Activated T-cell treated with anti-CD3 and anti-CD28 coated beads for 4 hours (primary cell): ENCODE measurements at regions not wholly inside any gene's neighbourhood (a gene's known extent, or its start where the extent isn't known, plus 50 kb on each side); places are given as distances from the start of the nearest gene placed in this dataset.

Source experiments
- DNase-seq: peaks from one replicate; pipeline ENCODE4 v3.0.0-alpha.2; 2020

DNA sequence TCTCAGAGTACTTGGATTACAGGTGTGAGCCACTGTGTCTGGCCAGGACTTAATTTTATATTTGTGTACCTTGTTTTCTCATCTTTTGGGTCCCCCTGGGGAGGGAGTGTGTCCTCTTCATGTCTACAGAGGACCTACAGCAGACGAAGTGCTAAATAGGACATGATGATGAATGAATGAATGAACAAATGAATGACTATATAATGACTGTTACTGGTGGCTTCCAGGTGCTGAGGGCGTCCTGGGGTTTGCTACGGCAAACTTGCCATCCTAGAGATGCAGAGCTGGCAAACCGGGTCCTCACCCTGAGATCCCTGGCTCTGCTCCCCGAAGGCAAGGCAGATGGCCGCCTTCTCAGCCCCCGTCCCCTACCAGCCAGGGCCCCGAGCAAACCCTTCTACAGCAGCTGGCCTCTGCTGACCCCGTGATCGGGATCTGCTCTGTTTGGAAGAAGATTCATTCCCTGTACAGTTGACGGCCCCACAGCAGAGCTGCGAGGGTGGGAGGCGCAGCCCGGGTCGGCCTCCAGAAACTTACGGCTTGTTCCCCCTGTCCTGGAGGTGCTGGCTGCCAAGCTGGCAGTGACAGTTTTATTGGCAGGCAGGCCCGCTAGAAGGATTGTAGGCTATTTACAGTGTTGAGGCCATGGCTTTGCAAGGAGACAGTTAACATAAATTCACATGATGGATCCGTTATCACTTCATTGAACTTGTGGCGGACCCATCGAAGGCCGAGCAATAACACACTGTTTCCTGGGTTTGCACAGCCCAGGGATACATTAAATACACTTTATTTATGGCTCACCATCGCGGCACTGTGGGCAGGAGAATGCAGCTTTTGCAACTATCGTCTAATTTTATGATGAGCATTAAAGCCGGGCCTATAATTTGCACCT lies 197.7 kb upstream of the GSE1 start:
- DNase-seq = no peak

DNA sequence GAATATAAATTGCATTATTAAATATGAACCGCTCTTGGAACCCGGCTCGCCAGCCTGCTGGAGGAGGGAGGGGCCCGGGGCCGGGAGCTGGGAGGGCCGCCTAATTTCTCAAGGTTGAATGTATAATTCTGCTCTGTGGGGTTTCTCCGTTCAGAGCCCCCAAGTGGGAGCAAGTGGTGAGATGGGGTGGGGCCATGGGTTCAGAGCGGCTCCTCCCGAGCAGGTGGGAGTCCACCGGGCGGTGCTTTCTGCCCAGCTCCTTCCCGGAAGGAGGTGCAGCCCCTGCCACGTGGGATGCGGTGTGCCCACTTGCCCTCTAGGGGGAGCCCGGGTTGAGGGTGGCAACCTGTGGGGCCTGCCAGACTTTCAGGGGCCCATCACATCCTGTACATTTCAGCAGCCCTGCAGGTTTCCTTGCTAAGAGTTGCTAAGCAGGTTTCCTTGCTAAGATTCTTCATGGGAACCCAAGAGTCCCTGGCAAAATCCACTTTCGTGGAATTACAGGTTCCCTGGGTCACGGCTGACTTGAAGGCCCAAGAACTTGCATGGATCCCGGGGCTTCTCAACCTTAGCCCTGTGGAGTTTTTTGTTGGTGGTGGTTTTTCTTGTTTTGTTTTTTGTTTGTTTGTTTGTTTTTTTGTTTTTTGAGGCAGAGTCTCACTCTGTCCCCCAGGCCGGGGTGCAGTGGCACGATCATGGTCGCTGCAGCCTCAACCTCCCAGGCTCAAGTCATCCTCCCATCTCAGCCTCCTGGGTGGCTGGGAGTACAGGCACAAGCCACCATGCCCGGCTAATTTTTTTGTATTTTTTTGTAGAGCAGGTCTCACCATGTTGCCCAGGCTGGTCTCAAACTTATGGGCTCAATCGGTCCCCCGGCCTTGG lies 196.7 kb upstream of the GSE1 start:
- peak; percentile 63 for DNase-seq

DNA sequence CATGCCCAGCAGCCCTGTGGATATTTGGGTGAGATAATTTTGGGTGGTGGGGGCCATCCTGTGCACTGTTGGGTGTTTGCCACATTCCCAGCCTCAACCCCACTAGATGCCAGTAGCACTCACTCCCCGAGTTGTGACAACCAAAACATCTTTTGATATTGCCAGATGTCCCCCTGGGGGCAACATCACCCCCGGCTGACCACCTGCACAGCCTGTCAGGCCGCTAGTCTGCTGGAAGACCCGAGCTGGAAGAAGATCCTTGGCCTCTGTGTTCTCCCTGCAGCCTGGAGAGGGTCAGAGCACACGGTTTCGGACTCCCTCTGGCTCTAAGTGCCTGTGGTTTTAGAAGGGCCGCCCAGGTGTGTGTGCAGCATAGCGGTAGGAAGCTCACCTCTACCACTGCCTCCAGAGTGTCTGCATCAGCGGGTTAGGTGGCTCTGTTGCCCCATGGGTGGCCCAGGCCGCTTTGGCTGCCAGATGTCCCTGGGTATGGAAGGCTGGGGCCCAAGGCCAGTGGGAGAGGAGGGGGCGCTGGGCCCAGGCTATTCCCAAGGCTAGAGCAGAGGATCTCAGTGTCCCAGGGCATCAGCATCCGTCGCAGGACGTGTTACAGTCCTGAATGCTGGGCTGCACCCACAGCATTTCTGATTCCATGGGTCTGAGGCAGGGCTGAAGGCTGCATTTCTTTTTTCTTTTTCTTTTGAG lies 195.8 kb upstream of the GSE1 start:
- DNase-seq = no peak

DNA sequence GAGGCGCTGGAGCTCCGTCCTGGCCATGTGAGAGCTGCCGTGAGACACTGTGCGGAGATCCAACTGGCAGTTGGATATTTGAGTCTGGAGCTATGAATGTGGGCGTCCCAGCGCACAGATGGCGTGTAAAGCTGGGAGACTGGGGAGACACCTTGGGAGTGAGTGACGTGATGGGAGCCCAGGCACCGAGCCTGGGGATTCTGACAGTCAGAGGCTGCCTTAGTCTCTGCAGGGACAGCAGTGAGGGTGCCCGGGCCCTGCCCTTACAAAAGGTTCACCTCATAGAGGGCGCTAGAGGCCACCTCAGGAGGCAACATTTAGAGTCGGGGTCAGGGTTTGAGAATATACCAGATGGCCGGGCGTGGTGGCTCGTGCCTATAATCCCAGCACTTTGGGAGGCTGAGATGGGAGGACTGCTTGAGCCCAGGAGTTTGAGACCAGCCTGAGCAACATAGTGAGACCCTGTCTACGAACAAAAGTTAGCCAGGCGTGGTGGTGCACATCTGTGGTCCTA lies 194.1 kb upstream of the GSE1 start:
- DNase-seq = no peak

DNA sequence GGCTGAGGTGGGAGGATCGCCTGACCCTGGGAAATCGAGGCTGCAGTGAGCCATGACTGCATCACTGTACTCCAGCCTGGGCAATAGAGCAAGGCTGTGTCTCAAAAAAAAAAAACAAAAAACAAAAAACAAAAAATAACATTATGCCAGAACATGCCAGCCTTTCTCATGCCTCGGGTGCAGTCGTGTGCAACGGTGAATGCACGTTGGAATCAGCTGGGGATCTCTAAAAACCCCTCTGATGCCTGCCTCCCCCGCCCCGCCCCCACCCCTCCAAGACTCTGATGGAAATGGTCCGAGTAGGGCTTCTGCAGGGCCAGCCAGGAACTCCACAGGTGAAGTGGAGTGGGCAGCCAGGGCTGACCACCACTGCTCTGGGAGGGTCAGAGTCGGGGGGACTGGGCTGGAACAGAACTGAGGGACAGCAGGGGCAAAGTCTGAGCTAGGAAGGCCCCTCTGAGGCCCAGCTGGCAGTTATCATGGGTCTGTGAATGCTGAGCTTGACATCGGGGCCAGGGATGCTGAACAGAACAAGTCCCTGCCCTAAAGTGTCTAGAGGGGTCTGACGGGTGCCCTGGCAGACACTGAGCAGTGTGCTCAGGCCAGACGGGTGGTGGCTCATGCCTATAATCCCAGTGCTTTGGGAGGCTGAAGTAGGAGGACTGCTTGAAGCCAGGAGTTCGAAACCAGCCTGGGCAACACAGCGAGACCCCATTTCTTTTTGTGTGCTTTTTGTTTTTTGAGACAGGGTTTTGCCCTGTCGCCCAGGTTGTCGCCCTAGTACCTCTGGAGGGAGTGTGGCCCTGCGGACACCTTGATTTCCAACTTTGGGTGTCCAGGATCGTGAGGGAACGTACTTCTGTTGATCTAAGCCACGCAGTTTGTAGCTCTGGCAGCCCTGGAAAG lies 193.4 kb upstream of the GSE1 start:
- DNase-seq = no peak

DNA sequence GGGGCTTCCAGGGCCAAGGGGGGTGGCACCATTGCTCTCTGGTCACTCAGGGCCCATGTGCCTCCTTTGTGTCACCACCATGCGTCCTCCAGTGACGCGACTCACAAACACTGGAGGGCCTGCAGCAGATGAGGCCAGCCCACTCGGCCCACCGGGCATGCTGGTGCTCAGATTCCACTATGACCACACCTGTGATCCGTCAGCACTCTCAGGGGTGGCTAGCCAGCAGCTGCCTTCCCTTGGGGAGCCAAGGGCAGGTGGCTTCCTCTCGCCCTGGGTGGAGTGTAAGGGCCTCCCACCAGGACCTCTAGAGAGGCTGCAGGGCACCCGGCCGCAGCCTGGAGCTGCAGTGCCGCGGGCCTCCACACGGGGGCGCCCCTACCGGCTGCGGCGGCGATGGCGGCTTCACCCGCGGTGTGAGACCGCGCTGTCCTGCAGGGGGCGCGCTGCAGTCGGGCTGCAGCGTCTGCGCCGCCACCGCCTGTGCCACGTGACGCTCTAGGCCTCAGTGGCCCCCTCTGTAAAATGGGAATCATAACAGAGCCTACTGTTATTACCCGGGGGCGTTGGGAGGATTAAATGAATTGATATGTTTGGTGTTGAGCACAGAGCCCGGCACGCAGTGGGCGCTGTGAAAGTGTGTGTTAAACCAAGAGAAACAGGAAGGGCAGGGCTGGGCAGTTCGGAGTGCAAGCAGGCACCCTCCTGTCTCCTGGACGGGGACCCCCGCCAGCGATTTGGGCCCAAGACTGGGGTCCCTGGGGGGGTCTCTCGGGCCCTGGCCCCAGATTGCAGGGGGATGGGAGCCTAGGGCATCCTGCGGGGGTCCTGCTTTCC lies 192.4 kb upstream of the GSE1 start:
- DNase-seq = peak; percentile 63

DNA sequence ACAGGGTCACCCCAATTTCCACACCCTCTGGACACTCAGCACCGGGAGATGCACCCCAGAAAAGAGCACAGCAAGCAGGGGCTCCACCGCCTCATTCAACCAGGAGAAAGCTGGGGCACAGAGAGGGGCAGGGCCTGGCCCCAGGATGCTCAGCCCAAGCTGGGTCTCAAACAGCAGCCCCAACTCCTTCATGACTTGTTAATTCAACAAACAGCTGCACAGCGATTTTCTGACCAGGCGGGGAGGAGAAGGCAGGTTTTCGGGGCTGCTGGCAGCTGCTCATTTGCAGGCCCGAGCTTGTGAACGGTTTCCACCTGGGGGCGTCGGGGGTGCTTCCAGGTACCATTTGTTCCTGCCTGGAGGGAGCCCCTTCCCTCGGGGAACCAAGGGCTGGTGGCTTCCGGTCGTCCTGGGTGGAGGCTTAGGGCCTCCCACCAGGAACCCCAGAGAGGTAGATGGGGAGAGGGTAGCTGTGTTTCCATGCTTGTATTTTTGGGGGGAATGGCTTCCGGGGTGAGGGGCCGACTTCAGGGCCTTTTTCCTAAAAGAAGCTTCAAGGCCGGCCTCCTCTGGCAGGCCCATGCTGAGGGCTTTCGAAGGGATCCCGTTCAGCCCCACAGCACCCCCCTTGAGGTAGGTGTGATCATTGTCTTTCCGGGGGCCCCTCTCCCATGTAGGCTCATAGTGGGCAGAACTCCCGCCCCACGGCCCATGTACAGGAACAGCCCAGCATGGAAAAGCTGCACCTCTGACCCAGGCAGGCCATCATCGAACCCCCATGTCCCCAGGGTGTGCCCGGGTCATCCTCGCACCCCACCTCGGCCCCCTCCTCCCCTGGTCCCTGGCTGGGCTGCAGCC lies 191.6 kb upstream of the GSE1 start:
- no peak for DNase-seq

DNA sequence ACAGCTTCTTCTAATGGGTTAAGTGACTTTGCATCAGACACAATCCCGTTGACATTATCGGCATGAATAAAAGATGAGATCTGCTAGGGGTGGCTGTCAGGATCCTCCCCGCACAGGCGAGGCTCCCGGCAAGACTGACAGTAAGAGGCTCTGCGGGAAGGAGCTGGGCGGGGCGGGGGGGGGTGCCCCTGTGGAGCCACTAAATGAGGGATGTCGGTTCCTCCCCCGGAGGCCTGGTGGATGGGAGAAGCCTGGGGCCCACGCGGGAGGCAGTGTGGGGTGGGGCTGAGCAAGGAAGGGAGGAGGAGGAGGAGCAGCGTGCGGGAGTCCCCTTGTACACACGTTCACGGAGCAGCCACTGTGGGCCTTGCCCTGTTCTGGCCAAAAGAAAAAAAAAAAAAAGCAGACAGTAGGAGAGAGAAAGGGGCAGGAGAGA lies 190.9 kb upstream of the GSE1 start:
- no peak for DNase-seq

DNA sequence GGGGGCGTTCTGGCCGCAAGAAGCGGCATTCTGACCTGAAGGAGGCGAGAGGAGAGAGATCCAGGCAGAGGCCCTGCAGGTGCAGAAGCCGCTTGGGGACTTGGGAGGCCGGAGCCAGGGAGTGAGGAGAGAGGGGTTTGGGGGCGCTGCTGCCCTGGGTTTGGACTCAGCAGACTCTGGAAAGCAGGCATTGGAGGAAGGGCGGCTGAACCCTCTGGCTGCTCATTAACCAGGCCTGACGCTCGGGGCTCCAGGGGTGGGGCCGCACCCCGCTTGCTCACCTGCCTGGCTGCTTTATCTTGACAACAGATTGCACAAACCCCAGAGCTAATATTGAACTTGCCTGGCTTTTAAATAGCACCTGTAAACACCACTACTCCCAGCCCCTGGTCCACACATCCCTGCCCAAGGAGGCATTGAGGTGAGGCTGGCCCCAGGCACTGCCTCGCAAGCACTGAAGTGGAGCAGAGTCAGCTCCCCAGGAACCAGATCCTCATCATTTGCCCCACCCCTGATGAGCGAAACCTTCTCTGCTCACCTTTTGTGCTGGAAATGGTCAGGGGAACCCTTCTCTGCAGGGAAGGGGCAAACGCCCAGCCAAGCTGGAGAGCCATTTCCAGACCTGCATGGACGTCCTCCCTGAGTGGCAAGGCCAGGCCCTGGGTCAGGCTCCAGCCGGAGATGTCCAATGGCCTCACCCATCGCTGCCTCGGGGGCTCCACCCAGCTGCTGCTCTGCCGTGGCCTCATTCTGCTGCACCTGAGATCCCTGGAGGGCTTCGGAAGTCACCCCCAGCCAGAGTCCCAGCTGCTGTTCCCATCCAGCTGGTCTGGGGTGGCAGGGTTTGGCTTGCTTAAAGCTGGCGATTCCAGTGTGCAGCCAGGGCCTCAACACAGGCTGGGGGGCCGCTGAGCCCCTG lies 190.2 kb upstream of the GSE1 start:
- DNase-seq = no peak

DNA sequence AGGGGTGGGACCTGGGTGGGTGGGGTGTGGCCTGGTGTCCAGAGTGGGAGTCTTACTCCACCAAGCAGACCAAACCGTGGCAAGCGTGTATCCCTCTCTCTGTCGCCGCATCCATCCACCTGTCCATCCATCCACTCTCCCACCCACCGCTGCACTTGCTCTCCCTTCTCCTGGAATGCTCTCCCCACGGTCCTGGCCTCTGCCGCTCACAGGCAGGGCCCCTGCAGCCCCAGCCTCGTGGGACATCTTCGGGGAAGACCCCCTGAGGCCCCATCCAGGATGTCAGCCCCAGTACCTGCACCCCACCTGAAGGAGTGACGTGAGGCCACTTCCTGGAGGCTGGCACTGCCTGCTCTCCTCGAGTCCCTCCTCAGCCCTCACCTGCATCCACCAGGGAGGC lies 189.5 kb upstream of the GSE1 start:
- DNase-seq = no peak

DNA sequence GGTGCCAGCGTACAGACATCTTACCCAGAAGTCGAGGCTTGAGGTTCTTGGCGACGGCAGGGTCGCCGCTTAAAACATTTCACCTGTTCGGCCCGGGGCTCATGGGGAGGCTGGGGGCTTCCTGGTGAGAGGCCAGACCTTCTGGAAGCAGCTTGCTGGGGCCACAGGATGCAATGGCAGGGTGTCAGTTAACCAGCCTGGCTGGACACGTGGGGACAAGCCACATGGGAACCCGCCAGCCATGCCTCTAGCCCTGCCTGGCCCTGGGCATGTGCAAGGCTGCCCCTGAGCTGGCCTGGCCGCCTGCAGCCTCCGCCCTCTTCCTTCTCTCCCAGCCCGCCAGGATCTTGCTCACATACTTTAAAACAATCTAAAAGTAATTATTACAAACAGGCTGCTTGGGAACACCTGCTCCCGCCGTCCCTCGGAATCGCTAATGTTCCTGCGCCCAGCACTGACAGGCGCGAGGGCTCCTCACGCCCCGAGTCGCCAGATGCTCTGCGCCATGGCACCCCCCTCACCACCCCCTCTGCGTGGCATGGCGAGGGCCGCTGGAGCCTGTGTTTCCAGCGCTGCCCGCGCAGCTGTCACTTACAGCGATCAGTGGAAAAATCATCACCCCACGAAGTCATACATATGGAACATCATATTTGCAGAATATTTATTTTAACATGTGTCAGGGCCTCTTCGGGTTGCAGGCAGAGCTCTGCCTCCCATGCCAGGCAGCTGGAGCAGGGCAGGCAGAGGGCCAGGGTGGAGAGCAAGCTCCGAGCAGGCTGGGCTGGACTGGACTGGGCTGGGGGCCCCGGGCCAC lies 188.7 kb upstream of the GSE1 start:
- DNase-seq = no peak

DNA sequence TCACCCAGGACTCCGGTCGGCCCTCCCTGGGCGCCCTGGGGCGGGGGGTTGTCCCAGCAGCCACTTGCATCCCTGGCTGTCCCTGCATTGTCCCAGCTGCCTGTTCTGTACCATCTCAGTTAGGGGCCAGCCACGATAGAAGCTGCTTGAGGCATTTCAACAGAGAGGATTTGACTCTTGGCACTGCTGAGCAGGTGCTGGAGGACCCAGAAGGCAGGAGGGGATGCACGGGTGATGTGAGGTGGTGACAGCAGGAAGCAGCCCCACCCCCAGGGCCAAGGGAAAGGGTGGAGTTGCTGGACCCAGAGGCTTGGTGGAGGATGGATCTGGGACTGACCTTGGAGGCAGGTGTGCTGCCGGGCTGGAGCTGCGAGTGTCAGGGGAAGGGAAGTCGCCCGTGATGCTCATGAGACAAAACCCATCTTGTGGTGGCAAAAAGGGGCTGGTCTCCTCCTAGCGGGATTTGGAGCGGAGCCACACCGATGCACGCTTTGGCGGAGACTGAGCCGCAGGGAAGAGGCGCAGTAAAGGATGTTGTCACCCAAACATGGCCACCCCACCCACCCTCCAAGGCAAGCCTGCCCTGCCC lies 188.0 kb upstream of the GSE1 start:
- no peak for DNase-seq

DNA sequence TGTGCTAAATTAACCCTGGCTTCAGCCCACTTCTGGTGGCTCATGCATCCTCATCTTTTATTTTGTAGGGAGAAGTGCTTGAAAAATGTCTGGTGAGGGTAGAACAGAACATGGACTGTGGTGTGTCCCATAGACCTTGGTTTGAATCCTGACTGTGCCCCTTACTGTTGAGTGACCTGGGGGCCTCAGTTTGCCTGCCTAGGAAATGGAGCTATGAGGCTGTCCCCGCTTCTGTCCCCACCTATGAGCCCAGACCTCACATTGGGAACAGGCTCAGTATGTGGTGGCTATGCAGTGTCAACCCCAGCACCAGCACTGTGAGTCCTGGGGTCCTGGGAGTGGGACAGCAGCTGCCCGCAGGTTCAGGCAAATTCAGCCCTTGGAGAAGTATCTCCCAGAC lies 186.3 kb upstream of the GSE1 start:
- DNase-seq = no peak

DNA sequence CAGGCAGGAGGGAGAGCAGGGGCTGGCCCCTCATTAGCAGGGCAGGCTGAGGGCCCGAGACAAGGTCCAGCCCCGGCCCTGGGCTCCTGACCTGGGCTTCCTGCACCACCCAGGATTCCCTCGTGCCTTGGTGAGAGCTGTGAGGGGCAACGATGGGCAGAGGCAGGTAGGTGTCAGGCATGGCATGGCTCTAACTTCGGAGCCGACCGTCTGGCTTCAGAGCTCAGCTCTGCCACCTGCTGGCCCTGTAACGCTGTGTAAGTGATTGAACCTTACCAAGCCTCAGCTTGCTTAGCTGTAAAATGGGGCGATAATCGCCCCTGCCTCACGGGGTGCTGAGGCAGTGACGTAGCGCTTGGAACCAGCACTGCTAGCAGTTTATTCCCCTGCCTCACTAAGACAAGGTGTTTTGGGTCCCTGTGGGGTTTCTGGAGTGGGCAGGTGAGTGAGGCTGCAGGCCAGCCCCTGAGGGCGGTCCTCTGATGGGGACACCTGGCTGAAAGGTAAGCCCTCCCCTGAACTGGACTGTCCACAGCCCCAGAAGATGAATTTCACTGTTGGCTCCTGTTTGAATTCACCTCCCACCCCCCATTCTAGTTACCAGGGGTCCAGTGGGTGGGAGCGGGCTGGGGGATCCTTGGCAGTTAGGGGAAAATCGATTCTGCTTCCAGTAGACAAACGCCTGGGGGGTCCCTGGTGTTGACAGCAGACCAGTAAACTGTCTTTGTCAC lies 184.8 kb upstream of the GSE1 start:
- DNase-seq = peak; percentile 12

DNA sequence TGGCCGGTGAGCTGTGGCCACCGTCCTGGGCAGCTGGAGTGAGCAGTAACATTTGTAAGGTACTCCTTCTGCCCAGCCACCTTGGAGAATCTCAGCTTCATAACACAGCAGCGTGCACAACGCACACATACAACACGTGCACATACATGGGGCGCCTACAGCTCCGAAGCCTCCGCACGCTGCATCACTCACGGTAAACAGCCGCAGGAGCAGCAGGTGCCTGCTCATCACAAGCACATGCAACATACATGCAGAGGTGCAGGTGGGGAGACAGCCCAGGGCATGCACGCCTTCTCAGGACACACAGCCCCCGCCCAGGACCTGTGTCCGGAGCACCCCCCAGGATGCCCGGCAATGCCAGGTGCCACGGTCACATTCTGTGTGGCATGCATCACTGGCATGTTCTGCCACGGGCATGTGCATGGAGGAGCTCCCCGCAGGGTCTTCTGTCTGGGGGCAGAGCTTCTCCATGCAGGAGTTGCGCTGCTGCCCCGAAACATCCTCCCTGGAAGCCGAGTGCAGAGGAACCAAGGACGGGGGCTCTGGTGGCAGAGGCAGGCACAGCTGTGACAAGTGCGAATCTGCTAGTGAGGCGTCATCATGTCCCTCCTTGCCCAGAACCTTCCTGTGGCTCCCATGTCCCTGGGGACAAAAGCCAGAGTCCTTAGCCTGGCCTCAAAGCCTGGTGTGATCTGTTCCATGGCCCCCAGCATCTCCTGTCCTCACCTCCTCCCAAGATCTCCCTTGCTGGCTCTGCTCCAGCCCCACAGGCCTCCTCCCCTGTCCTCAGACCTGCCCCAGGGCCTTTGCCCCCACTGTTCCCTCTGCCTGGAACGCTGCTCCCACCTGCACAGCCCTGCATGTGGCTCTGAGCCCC lies 184.0 kb upstream of the GSE1 start:
- no peak for DNase-seq
